T-helper 1 cell treated with Interleukin-12 subunit alpha and Interleukin-12 subunit beta and Interleukin-4 antibody, amounts not matched to agents 30 μg/mL and 1 μg/mL, for 36 hours (primary cell): ENCODE measurements at regions not wholly inside any gene's neighbourhood (a gene's known extent, or its start where the extent isn't known, plus 50 kb on each side); places are given as distances from the start of the nearest gene placed in this dataset.
"Not testable (repeated sequence)": the region's sequence is repeated elsewhere in the genome, so short reads cannot be mapped to it uniquely, and the experiment has no call there.

Experiments
- H3K27ac Mint-ChIP-seq: one replicate; pipeline ENCODE4 v1.8.0; 2021; ENCODE audit warnings: mild to moderate bottlenecking, mixed read lengths
- H3K27me3 Mint-ChIP-seq: one replicate; pipeline ENCODE4 v1.8.0; 2021; ENCODE audit warnings: low read depth, mixed read lengths
- H3K36me3 Mint-ChIP-seq: one replicate; pipeline ENCODE4 v1.8.0; 2021; ENCODE audit warnings: low read depth, mixed read lengths
- H3K4me1 Mint-ChIP-seq: one replicate; pipeline ENCODE4 v1.8.0; 2021; ENCODE audit warnings: low read depth, mixed read lengths
- H3K4me3 Mint-ChIP-seq: one replicate; pipeline ENCODE4 v1.8.0; 2021; ENCODE audit warnings: mild to moderate bottlenecking, moderate library complexity, mixed read lengths
- H3K9me3 Mint-ChIP-seq: one replicate; pipeline ENCODE4 v1.8.0; 2021; ENCODE audit warnings: mixed read lengths

- H3K4me1 Mint-ChIP-seq, result no peaks in the 10 kb centered on the region
- H3K4me3 Mint-ChIP-seq, result no peak overlapping the region
- no peaks in the 10 kb centered on the region for H3K36me3 Mint-ChIP-seq
- no peak overlapping the region for H3K27ac Mint-ChIP-seq
- H3K9me3 Mint-ChIP-seq, result no peaks in the 10 kb centered on the region
- no peaks in the 10 kb centered on the region for H3K27me3 Mint-ChIP-seq
Measured at GRCh38 chr22:49522582-49523373, 304.9 kb downstream of the BRD1 start.

- no peaks in the 10 kb centered on the region for H3K36me3 Mint-ChIP-seq
- no peaks in the 10 kb centered on the region for H3K9me3 Mint-ChIP-seq
- no peaks in the 10 kb centered on the region for H3K27me3 Mint-ChIP-seq
- no peak overlapping the region for H3K4me3 Mint-ChIP-seq
- H3K27ac Mint-ChIP-seq, result no peak overlapping the region
- H3K4me1 Mint-ChIP-seq, result no peaks in the 10 kb centered on the region
Measured at GRCh38 chr22:49521787-49522224, 305.9 kb downstream of the BRD1 start.

- no peak overlapping the region for H3K4me3 Mint-ChIP-seq
- no peaks in the 10 kb centered on the region for H3K27me3 Mint-ChIP-seq
- no peak overlapping the region for H3K27ac Mint-ChIP-seq
- no peaks in the 10 kb centered on the region for H3K4me1 Mint-ChIP-seq
- peaks cover 2% of the 10 kb centered on the region for H3K9me3 Mint-ChIP-seq
- no peaks in the 10 kb centered on the region for H3K36me3 Mint-ChIP-seq
Measured at GRCh38 chr22:49519117-49519737, 308.4 kb downstream of the BRD1 start.

GRCh38 chr22:49518436-49518970, 309.2 kb downstream of the BRD1 start:
- Mint-ChIP-seq H3K9me3 (peaks cover 9% of the 10 kb centered on the region), H3K4me3 (no peak overlapping the region), H3K27ac (no peak overlapping the region), H3K27me3 (no peaks in the 10 kb centered on the region), H3K36me3 (peaks cover 2% of the 10 kb centered on the region), H3K4me1 (no peaks in the 10 kb centered on the region)

GRCh38 chr22:49517667-49518185, 309.9 kb downstream of the BRD1 start:
- Mint-ChIP-seq H3K36me3 (peaks cover 2% of the 10 kb centered on the region), H3K9me3 (peaks cover 10% of the 10 kb centered on the region), H3K4me3 (no peak overlapping the region), H3K27ac (no peak overlapping the region), H3K4me1 (no peaks in the 10 kb centered on the region), H3K27me3 (no peaks in the 10 kb centered on the region)

GRCh38 chr22:49517211-49517610, 310.5 kb downstream of the BRD1 start:
- H3K36me3 Mint-ChIP-seq, result peaks cover 2% of the 10 kb centered on the region
- no peaks in the 10 kb centered on the region for H3K27me3 Mint-ChIP-seq
- no peak overlapping the region for H3K4me3 Mint-ChIP-seq
- no peaks in the 10 kb centered on the region for H3K4me1 Mint-ChIP-seq
- peaks cover 11% of the 10 kb centered on the region for H3K9me3 Mint-ChIP-seq
- no peak overlapping the region for H3K27ac Mint-ChIP-seq

- no peak overlapping the region for H3K4me3 Mint-ChIP-seq
- no peaks in the 10 kb centered on the region for H3K4me1 Mint-ChIP-seq
- no peaks in the 10 kb centered on the region for H3K27me3 Mint-ChIP-seq
- no peak overlapping the region for H3K27ac Mint-ChIP-seq
- peaks cover 23% of the 10 kb centered on the region for H3K9me3 Mint-ChIP-seq
- peaks cover 2% of the 10 kb centered on the region for H3K36me3 Mint-ChIP-seq
Measured at GRCh38 chr22:49515475-49515874, 312.2 kb downstream of the BRD1 start.

- H3K4me1 Mint-ChIP-seq, result no peaks in the 10 kb centered on the region
- H3K36me3 Mint-ChIP-seq, result peaks cover 2% of the 10 kb centered on the region
- no peak overlapping the region for H3K4me3 Mint-ChIP-seq
- H3K27ac Mint-ChIP-seq, result no peak overlapping the region
- peaks cover 30% of the 10 kb centered on the region for H3K9me3 Mint-ChIP-seq
- no peaks in the 10 kb centered on the region for H3K27me3 Mint-ChIP-seq
Measured at GRCh38 chr22:49514641-49515040, 313.0 kb downstream of the BRD1 start.

GRCh38 chr22:49514211-49514610, 313.5 kb downstream of the BRD1 start:
- Mint-ChIP-seq H3K27ac (no peak overlapping the region), H3K36me3 (peaks cover 2% of the 10 kb centered on the region)

GRCh38 chr22:49513358-49513851, 314.3 kb downstream of the BRD1 start:
- no peaks in the 10 kb centered on the region for H3K27me3 Mint-ChIP-seq
- no peak overlapping the region for H3K4me3 Mint-ChIP-seq
- H3K4me1 Mint-ChIP-seq, result no peaks in the 10 kb centered on the region
- H3K9me3 Mint-ChIP-seq, result peaks cover 34% of the 10 kb centered on the region
- H3K36me3 Mint-ChIP-seq, result peaks cover 2% of the 10 kb centered on the region
- H3K27ac Mint-ChIP-seq, result no peak overlapping the region

More at GRCh38 chr22:49514211-49514610, 313.5 kb downstream of the BRD1 start:
- no peaks in the 10 kb centered on the region for H3K27me3 Mint-ChIP-seq
- no peak overlapping the region for H3K4me3 Mint-ChIP-seq
- H3K4me1 Mint-ChIP-seq, result no peaks in the 10 kb centered on the region
- peaks cover 34% of the 10 kb centered on the region for H3K9me3 Mint-ChIP-seq

- H3K4me1 Mint-ChIP-seq, result no peaks in the 10 kb centered on the region
- peak overlapping the region; percentile 24 for H3K27ac Mint-ChIP-seq
- H3K4me3 Mint-ChIP-seq, result no peak overlapping the region
- peaks cover 38% of the 10 kb centered on the region for H3K9me3 Mint-ChIP-seq
- no peaks in the 10 kb centered on the region for H3K27me3 Mint-ChIP-seq
- H3K36me3 Mint-ChIP-seq, result peaks cover 2% of the 10 kb centered on the region
Measured at GRCh38 chr22:49512487-49513165, 315.0 kb downstream of the BRD1 start.

- H3K4me3 Mint-ChIP-seq, H3K36me3 Mint-ChIP-seq, H3K27me3 Mint-ChIP-seq: not testable (repeated sequence)
Measured at GRCh38 chr22:49511393-49512189, 316.1 kb downstream of the BRD1 start.

GRCh38 chr22:49510718-49511117, 317.0 kb downstream of the BRD1 start:
- peaks cover 38% of the 10 kb centered on the region for H3K9me3 Mint-ChIP-seq
- H3K27ac Mint-ChIP-seq, result no peak overlapping the region
- H3K36me3 Mint-ChIP-seq, result peaks cover 2% of the 10 kb centered on the region
- no peaks in the 10 kb centered on the region for H3K4me1 Mint-ChIP-seq
- no peak overlapping the region for H3K4me3 Mint-ChIP-seq
- H3K27me3 Mint-ChIP-seq, result no peaks in the 10 kb centered on the region

More at GRCh38 chr22:49511393-49512189, 316.1 kb downstream of the BRD1 start:
- Mint-ChIP-seq H3K9me3 (peaks cover 38% of the 10 kb centered on the region), H3K27ac (peak overlapping the region; percentile 43)
- not testable (repeated sequence) for H3K4me1 Mint-ChIP-seq

- Mint-ChIP-seq H3K27me3 (no peaks in the 10 kb centered on the region), H3K27ac (no peak overlapping the region), H3K36me3 (peaks cover 2% of the 10 kb centered on the region), H3K9me3 (peaks cover 34% of the 10 kb centered on the region), H3K4me3 (no peak overlapping the region), H3K4me1 (no peaks in the 10 kb centered on the region)
Measured at GRCh38 chr22:49509016-49509415, 318.7 kb downstream of the BRD1 start.
